OCI-LY7 (cell line): ENCODE measurements at regions not wholly inside any gene's neighbourhood (a gene's known extent, or its start where the extent isn't known, plus 50 kb on each side); places are given as distances from the start of the nearest gene placed in this dataset.
"Not testable (repeated sequence)": the region's sequence is repeated elsewhere in the genome, so short reads cannot be mapped to it uniquely, and the experiment has no call there.

Source experiments
- BruUV-seq: library from RNA; stranded (reverse); fragments of 400-500 nt; replicated peaks from 2 replicates; lab custom pipeline; 2021; lab: Mats Ljungman, UMichigan
- CTCF ChIA-PET: fragments of 300-600 bp; sonication (Branson Sonifier 250); formaldehyde crosslinking; loops from one replicate; lab custom pipeline; 2022; ENCODE audit warnings: antibody characterized with exemption; ENCODE audit not compliant: unreplicated experiment; lab: Charles Lee
- POLR2A ChIA-PET: fragments of 300-600 bp; sonication (Branson Sonifier 250); formaldehyde crosslinking; loops from one replicate; lab custom pipeline; 2022; ENCODE audit warnings: antibody characterized with exemption; lab: Charles Lee
- DNase-seq: peaks from one replicate; pipeline ENCODE4 v3.0.0-alpha.2; 2015; ENCODE audit warnings: low spot score
- H2AFZ ChIP-seq: fragments of 200-600 bp; sonication (generic), shearing (Covaris generic); 2 replicates; pipeline ENCODE4 v1.6.1; 2014; ENCODE audit warnings: mild to moderate bottlenecking, antibody characterized with exemption, low read length, moderate library complexity
- H3K27ac ChIP-seq: fragments of 200-600 bp; sonication (generic); 2 replicates; pipeline ENCODE4 v1.5.1; 2014; ENCODE audit warnings: mixed run types, low read depth, mild to moderate bottlenecking, moderate library complexity, low read length, inconsistent platforms; ENCODE audit not compliant: poor library complexity, severe bottlenecking
- H3K36me3 ChIP-seq: fragments of 200-600 bp; sonication (generic); 2 replicates; pipeline ENCODE4 v1.6.1; 2014; ENCODE audit warnings: mild to moderate bottlenecking, antibody characterized with exemption, low read length, moderate library complexity, mixed read lengths; ENCODE audit not compliant: insufficient read depth
- H3K4me1 ChIP-seq: fragments of 200-600 bp; sonication (generic); 2 replicates; pipeline ENCODE4 v1.5.1; 2014; ENCODE audit warnings: mild to moderate bottlenecking, low read length; ENCODE audit not compliant: insufficient read depth, poor library complexity, severe bottlenecking
- H3K4me2 ChIP-seq: fragments of 200-600 bp; sonication (generic); 2 replicates; pipeline ENCODE4 v1.6.1; 2014; ENCODE audit warnings: mild to moderate bottlenecking, low read length
- H3K4me3 ChIP-seq: fragments of 200-600 bp; sonication (generic); 2 replicates; pipeline ENCODE4 v1.5.1; 2014; ENCODE audit warnings: mild to moderate bottlenecking, low read depth, low read length; ENCODE audit not compliant: poor library complexity, severe bottlenecking
- H3K79me2 ChIP-seq: fragments of 200-600 bp; sonication (generic); 2 replicates; pipeline ENCODE4 v1.6.1; 2016; ENCODE audit warnings: low read depth, mild to moderate bottlenecking, low read length, moderate library complexity, mixed read lengths; ENCODE audit not compliant: insufficient read depth
- H3K9me2 ChIP-seq: fragments of 200-600 bp; sonication (generic); 2 replicates; pipeline ENCODE4 v1.6.1; 2016; ENCODE audit warnings: mild to moderate bottlenecking, low read length, mixed read lengths; ENCODE audit not compliant: insufficient read depth
- H3K9me3 ChIP-seq: fragments of 200-600 bp; sonication (generic); 2 replicates; pipeline ENCODE4 v1.6.1; 2014; ENCODE audit warnings: mild to moderate bottlenecking, mixed run types, low read length, mixed read lengths
- H4K20me1 ChIP-seq: fragments of 200-600 bp; sonication (generic); 2 replicates; pipeline ENCODE4 v1.6.1; 2014; ENCODE audit warnings: mild to moderate bottlenecking, antibody characterized with exemption, low read length, moderate library complexity, mixed read lengths; ENCODE audit not compliant: insufficient read depth
- CTCF ChIP-seq: fragments of 200-600 bp; sonication (generic); conservative IDR thresholded peaks from 2 replicates; pipeline ENCODE4 v1.5.1; 2014; ENCODE audit warnings: mild to moderate bottlenecking, antibody characterized with exemption, low read length, moderate library complexity, mixed read lengths
- EZH2phosphoT487 ChIP-seq: fragments of 200-600 bp; sonication (generic); IDR thresholded peaks from 2 replicates; pipeline ENCODE4 v1.6.1; 2018; ENCODE audit warnings: low read depth, borderline replicate concordance, mild to moderate bottlenecking, mixed run types, antibody characterized with exemption, low read length, moderate library complexity, mixed read lengths
- intact Hi-C: fragments of 100-400 bp; cut with micrococcal nuclease; formaldehyde crosslinking; loops from one replicate; pipeline ENCODE4 v1.10.0; 2022; ENCODE audit not compliant: unreplicated experiment

GRCh38 chr4:92021788-92022187, 282.0 kb upstream of the GRID2 start:
- H3K36me3 ChIP-seq = no peaks in the 10 kb centered on the region
- H3K27ac ChIP-seq = no peak overlapping the region
- intact Hi-C loops = no loop called here
- no peak for TF ChIP-seq CTCF
- no peak for TF ChIP-seq EZH2phosphoT487
- H3K79me2 ChIP-seq = no peaks in the 10 kb centered on the region
- no peaks in the 10 kb centered on the region for H4K20me1 ChIP-seq
- no peaks in the 10 kb centered on the region for H3K9me3 ChIP-seq
- H3K4me1 ChIP-seq = no peaks in the 10 kb centered on the region
- H3K9me2 ChIP-seq = no peaks in the 10 kb centered on the region
- ChIA-PET POLR2A (no interaction called here), CTCF (no interaction called here)
- H3K4me3 ChIP-seq = no peak overlapping the region
- H2AFZ ChIP-seq = no peak overlapping the region
- BruUV-seq = no TSS peak
- no peak overlapping the region for H3K4me2 ChIP-seq
- DNase-seq = no peak

GRCh38 chr4:92028830-92029229, 274.9 kb upstream of the GRID2 start:
- H3K4me3 ChIP-seq, POLR2A ChIA-PET, H3K4me1 ChIP-seq, H3K9me2 ChIP-seq, H2AFZ ChIP-seq, intact Hi-C loops, H3K9me3 ChIP-seq, H3K4me2 ChIP-seq, H3K36me3 ChIP-seq, BruUV-seq, H4K20me1 ChIP-seq, H3K27ac ChIP-seq, H3K79me2 ChIP-seq, DNase-seq, CTCF ChIA-PET: not testable (repeated sequence)

- H3K9me2 ChIP-seq = no peaks in the 10 kb centered on the region
- no peak overlapping the region for H3K4me2 ChIP-seq
- intact Hi-C loops = no loop called here
- no peak for TF ChIP-seq CTCF
- TF ChIP-seq EZH2phosphoT487 = no peak
- no TSS peak for BruUV-seq
- H3K27ac ChIP-seq = no peak overlapping the region
- no peaks in the 10 kb centered on the region for H3K36me3 ChIP-seq
- no peak overlapping the region for H2AFZ ChIP-seq
- H3K4me3 ChIP-seq = no peak overlapping the region
- no peaks in the 10 kb centered on the region for H4K20me1 ChIP-seq
- ChIA-PET POLR2A (no interaction called here), CTCF (no interaction called here)
- H3K4me1 ChIP-seq = no peaks in the 10 kb centered on the region
- no peaks in the 10 kb centered on the region for H3K9me3 ChIP-seq
- no peaks in the 10 kb centered on the region for H3K79me2 ChIP-seq
- DNase-seq = no peak
Observed at GRCh38 chr4:92031825-92032224, 271.9 kb upstream of the GRID2 start.
